Hepatocyte (in vitro differentiated cells): ENCODE measurements at regions not wholly inside any gene's neighbourhood (a gene's known extent, or its start where the extent isn't known, plus 50 kb on each side); places are given as distances from the start of the nearest gene placed in this dataset.

Experiments
- DNase-seq: peaks from one replicate; pipeline ENCODE4 v3.0.0-alpha.2; 2016; ENCODE audit warnings: low spot score
- H2AFZ ChIP-seq: fragments of 200-600 bp; sonication (generic); 2 replicates; pipeline ENCODE4 v1.6.0; 2016; ENCODE audit warnings: antibody characterized with exemption, mild to moderate bottlenecking
- H3K27ac ChIP-seq: fragments of 200-600 bp; sonication (generic); 2 replicates; pipeline ENCODE4 v1.5.1; 2016; ENCODE audit warnings: mild to moderate bottlenecking
- H3K27me3 ChIP-seq: fragments of 200-600 bp; sonication (generic); 2 replicates; pipeline ENCODE4 v1.6.1; 2016
- H3K36me3 ChIP-seq: fragments of 200-600 bp; sonication (generic); replicated peaks from 2 replicates; pipeline ENCODE4 v1.5.1; 2016; ENCODE audit warnings: low read depth; ENCODE audit not compliant: insufficient read depth
- H3K4me1 ChIP-seq: fragments of 200-600 bp; sonication (generic); 2 replicates; pipeline ENCODE4 v1.5.1; 2016; ENCODE audit warnings: mild to moderate bottlenecking, moderate library complexity; ENCODE audit not compliant: insufficient read depth
- H3K4me2 ChIP-seq: fragments of 200-600 bp; sonication (generic); 2 replicates; pipeline ENCODE4 v1.6.0; 2016
- H3K4me3 ChIP-seq: fragments of 200-600 bp; sonication (generic); 2 replicates; pipeline ENCODE4 v1.5.1; 2016; ENCODE audit warnings: mild to moderate bottlenecking
- H3K79me2 ChIP-seq: fragments of 200-600 bp; sonication (generic); 2 replicates; pipeline ENCODE4 v1.6.0; 2017; ENCODE audit warnings: mild to moderate bottlenecking
- H3K9me2 ChIP-seq: fragments of 200-600 bp; sonication (generic); replicated peaks from 2 replicates; pipeline ENCODE4 v1.6.0; 2017; ENCODE audit warnings: mild to moderate bottlenecking; ENCODE audit not compliant: insufficient read depth
- H3K9me3 ChIP-seq: fragments of 200-600 bp; sonication (generic); 2 replicates; pipeline ENCODE4 v1.5.1; 2016; ENCODE audit warnings: low read depth, mild to moderate bottlenecking
- H4K20me1 ChIP-seq: fragments of 200-600 bp; sonication (generic); 2 replicates; pipeline ENCODE4 v1.6.0; 2016; ENCODE audit warnings: mild to moderate bottlenecking; ENCODE audit not compliant: insufficient read depth, poor library complexity, severe bottlenecking
- CTCF ChIP-seq: fragments of 200-600 bp; sonication (generic); IDR thresholded peaks from 2 replicates; pipeline ENCODE4 v1.5.1; 2016; ENCODE audit warnings: antibody characterized with exemption, mild to moderate bottlenecking; ENCODE audit not compliant: poor library complexity
- EZH2 ChIP-seq: fragments of 200-600 bp; sonication (generic); IDR thresholded peaks from 2 replicates; pipeline ENCODE4 v1.6.1; 2016; ENCODE audit warnings: antibody characterized with exemption, mild to moderate bottlenecking, borderline replicate concordance
- EZH2phosphoT487 ChIP-seq: fragments of 200-600 bp; sonication (generic); IDR thresholded peaks from one replicate; pipeline ENCODE4 v1.6.1; 2018; ENCODE audit warnings: antibody characterized with exemption, mild to moderate bottlenecking, low read depth, moderate library complexity; ENCODE audit not compliant: unreplicated experiment, severe bottlenecking
- WGBS: methylation state at CpG from one replicate; pipeline ENCODE4 v1.1.6; 2016; ENCODE audit warnings: low lambda C conversion rate; ENCODE audit errors: missing lambda C conversion rate; 5-methylcytosine and 5-hydroxymethylcytosine counted together

GRCh38 chr14:29320286-29320685, 553.7 kb downstream of the FOXG1 start:
- peak; percentile 34 for DNase-seq
- no peaks in the 10 kb centered on the region for H3K4me1 ChIP-seq
- no peaks in the 10 kb centered on the region for H4K20me1 ChIP-seq
- H3K9me2 ChIP-seq: no peaks in the 10 kb centered on the region
- H2AFZ ChIP-seq: no peak overlapping the region
- TF ChIP-seq EZH2 (no peak), CTCF (no peak), EZH2phosphoT487 (no peak)
- H3K79me2 ChIP-seq: no peaks in the 10 kb centered on the region
- no peaks in the 10 kb centered on the region for H3K9me3 ChIP-seq
- WGBS: 83% methylated on average over 1 of the region's 1 CpG
- no peaks in the 10 kb centered on the region for H3K36me3 ChIP-seq
- H3K4me2 ChIP-seq: no peak overlapping the region
- H3K27ac ChIP-seq: peak overlapping the region; percentile 42
- H3K27me3 ChIP-seq: no peaks in the 10 kb centered on the region
- H3K4me3 ChIP-seq: no peak overlapping the region

GRCh38 chr14:29321646-29322045, 555.1 kb downstream of the FOXG1 start:
- TF ChIP-seq EZH2 (no peak), CTCF (no peak), EZH2phosphoT487 (no peak)
- no peak overlapping the region for H3K27ac ChIP-seq
- no peaks in the 10 kb centered on the region for H3K27me3 ChIP-seq
- no peaks in the 10 kb centered on the region for H3K36me3 ChIP-seq
- no peak overlapping the region for H2AFZ ChIP-seq
- no peaks in the 10 kb centered on the region for H3K79me2 ChIP-seq
- no peak overlapping the region for H3K4me3 ChIP-seq
- H3K4me1 ChIP-seq: no peaks in the 10 kb centered on the region
- no peaks in the 10 kb centered on the region for H3K9me2 ChIP-seq
- H4K20me1 ChIP-seq: no peaks in the 10 kb centered on the region
- DNase-seq: peak; percentile 9
- H3K4me2 ChIP-seq: no peak overlapping the region
- H3K9me3 ChIP-seq: no peaks in the 10 kb centered on the region

GRCh38 chr14:29339494-29340172, 573.0 kb downstream of the FOXG1 start:
- TF ChIP-seq CTCF (no peak), EZH2 (no peak), EZH2phosphoT487 (no peak)
- H3K79me2 ChIP-seq: no peaks in the 10 kb centered on the region
- H4K20me1 ChIP-seq: no peaks in the 10 kb centered on the region
- H3K27ac ChIP-seq: no peak overlapping the region
- no peak overlapping the region for H2AFZ ChIP-seq
- H3K9me2 ChIP-seq: no peaks in the 10 kb centered on the region
- no peaks in the 10 kb centered on the region for H3K4me1 ChIP-seq
- no peaks in the 10 kb centered on the region for H3K27me3 ChIP-seq
- no peak for DNase-seq
- H3K36me3 ChIP-seq: no peaks in the 10 kb centered on the region
- H3K9me3 ChIP-seq: no peaks in the 10 kb centered on the region
- 91% methylated on average over 3 of the region's 3 CpGs for WGBS
- H3K4me3 ChIP-seq: no peak overlapping the region
- H3K4me2 ChIP-seq: no peak overlapping the region

- H3K4me2 ChIP-seq: no peak overlapping the region
- H3K4me3 ChIP-seq: no peak overlapping the region
- H3K79me2 ChIP-seq: no peaks in the 10 kb centered on the region
- H3K9me2 ChIP-seq: no peaks in the 10 kb centered on the region
- no peaks in the 10 kb centered on the region for H3K9me3 ChIP-seq
- TF ChIP-seq EZH2 (no peak), EZH2phosphoT487 (no peak), CTCF (no peak)
- no peak for DNase-seq
- no peaks in the 10 kb centered on the region for H3K4me1 ChIP-seq
- no peaks in the 10 kb centered on the region for H3K36me3 ChIP-seq
- WGBS: 73% methylated on average over 1 of the region's 1 CpG
- no peak overlapping the region for H2AFZ ChIP-seq
- H3K27me3 ChIP-seq: no peaks in the 10 kb centered on the region
- H3K27ac ChIP-seq: no peak overlapping the region
- no peaks in the 10 kb centered on the region for H4K20me1 ChIP-seq
These were observed 579.1 kb downstream of the PRKD1 start for GRCh38 chr14:29348504-29348903.
